DMS 273 (cell line): ENCODE measurements at regions not wholly inside any gene's neighbourhood (a gene's known extent, or its start where the extent isn't known, plus 50 kb on each side); places are given as distances from the start of the nearest gene placed in this dataset.

Experiments
- DNase-seq: peaks from one replicate; lab custom pipeline; 2025; ENCODE audit not compliant: unreplicated experiment; lab: John Stamatoyannopoulos, UW

DNA sequence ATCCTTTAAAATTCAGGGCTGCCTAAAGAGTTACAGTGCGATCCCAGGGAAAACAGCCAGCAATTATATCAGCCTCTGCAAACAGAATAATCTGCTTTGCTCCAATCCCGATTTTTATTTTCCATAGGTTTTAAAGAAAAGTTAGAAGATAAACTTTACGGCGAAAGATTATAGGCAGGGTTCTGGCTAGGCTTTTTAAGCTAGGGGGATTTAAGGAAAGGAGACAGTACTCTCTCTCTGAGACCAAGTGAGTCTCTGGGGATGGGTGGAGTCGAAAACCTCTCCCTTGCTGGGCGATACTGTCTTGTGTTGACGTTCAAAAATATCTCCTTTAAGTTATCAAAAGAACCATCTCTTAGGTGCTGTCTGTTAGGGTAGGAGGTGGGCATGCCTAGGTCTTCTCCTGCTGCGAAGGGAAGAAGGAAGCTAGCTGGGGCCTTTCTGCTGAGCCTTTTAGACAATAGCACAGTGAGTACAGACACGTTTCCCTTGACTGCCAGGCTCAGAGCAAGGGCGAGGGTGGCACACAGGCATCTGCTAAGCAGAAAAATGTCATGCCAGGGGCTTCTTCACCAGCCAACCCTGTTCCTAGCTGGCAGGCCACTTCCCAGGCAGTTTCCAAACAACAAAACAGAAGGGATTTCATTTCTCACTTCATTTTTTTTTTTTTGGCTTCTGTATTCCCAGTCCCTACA is 167.9 kb upstream of the MAF start:
- no peak for DNase-seq

DNA sequence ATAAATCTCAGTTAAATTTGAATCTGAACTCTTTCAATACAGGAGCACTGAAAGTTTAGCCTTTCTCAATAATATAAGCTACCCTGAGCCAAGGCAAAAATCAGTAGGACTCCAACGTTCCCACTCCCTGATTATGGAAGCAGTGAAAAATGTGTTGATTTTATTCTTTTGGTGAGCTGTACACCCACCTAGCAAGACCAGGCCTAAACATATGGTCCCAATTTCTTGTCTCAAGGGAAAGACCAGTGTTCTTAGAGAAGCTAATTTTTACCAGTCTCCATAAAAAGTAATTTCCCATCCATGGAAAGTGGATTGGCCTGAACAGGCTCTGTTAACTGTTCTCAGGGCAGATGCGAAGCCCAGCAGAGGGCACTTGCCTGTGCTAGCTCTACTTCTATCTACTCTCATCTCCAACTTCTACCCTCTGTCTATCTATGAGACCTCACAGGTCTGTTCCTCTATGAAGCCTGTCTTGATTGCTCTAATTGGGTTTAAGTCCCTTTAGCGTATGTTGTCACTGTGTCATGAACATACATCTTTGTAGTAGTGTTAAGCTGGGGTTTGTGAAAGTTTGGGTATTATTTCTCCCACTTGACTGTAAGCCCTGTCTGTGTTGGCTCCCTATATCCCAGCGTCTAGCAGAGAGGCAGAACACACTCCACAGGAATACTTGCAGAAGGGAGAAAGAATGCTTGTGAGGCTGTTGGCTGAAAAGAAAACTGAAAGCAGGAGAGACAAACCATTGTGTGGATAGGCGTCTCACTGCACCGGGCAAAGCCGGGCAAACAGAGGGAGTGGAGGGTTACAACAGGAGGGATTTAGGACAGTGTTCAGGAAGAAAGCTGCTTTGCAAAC is 167.1 kb upstream of the MAF start:
- no peak for DNase-seq

GRCh38 chr16:79765901-79766394 is 165.4 kb upstream of the MAF start:
- no peak for DNase-seq

GRCh38 chr16:79765431-79765830 is 164.9 kb upstream of the MAF start:
- DNase-seq, result no peak

DNA sequence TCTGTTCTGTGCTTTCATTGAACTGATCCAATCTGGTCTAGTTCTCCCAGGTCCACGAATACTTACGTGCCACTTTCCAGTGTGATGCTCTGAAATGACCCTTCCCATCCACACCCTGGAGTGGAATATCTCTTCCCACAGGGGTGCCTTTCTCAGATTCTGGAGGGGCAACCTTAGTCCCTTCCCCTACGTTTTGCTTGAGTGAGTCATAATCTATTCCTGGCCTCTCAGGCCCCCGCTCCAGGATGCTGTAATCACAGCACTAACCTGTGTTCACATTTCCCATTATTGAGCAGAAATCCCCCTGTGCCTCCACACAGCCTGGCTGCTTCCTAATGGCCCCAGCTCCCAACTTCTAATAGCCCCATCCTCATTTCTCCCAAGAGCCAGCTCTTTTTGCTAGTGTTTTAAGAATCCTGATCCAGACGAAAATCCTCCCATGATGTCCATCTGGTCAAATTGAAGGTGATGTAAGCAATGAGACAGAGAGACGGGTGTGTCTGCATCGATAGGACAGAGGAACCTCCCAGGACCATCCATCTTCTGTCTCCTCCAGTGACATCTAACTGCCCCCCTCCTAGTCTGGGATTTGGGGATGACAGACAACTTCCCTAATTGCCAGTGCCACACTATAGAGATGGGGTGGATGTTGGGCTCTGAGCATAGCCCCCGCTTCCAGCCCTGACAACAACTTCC is 164.0 kb upstream of the MAF start:
- no peak for DNase-seq

GRCh38 chr16:79762217-79762616 is 161.7 kb upstream of the MAF start:
- no peak for DNase-seq

GRCh38 chr16:79758615-79759346 is 158.2 kb upstream of the MAF start:
- DNase-seq, result no peak

- DNase-seq, result no peak
Observed at GRCh38 chr16:79757968-79758367, 157.4 kb upstream of the MAF start.

- no peak for DNase-seq
Observed at GRCh38 chr16:79757163-79757562, 156.6 kb upstream of the MAF start.

DNA sequence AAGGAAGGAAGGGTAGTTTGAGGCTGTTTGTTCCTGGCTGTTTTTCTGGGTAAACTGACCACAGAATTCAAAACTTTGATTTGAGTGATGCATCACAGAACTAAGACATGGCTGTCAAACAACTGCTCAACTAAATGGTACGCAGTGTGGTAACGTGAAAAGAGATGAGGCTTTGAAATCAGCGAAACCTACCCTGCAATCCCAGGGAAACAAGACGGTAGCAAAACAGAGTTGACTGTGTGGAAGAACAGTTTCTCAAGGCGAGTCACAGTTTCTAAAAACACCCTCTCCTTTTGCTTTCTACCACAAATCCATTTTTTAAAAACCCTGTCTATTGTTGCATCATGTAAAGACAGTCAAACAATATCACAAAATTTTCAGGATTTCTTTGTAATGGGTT is 156.0 kb upstream of the MAF start:
- DNase-seq, result no peak

- DNase-seq, result no peak
Observed at GRCh38 chr16:79754501-79754900, 154.0 kb upstream of the MAF start.

GRCh38 chr16:79754081-79754480 is 153.5 kb upstream of the MAF start:
- no peak for DNase-seq

GRCh38 chr16:79753286-79753685 is 152.7 kb upstream of the MAF start:
- DNase-seq, result no peak

DNA sequence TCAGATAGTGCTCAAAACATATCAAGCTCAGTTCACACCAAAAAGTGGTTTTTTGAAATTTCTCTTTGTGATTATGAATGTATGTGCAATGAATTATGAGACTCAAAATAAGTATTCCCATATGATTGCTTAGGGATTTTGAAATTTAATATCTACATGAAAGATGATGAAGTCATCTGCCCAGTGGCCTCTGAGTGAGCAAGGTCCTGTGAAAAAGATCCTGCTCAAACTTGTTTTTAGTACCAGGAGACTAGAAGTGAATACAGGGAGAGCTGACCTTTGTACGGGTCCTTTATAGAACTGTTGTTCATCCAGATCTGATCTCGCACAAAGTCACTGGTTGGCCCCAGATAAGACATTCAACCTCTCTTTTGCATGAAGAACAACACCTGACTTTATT is 151.9 kb upstream of the MAF start:
- no peak for DNase-seq

- no peak for DNase-seq
Observed at GRCh38 chr16:79751471-79752184, 151.1 kb upstream of the MAF start.

DNA sequence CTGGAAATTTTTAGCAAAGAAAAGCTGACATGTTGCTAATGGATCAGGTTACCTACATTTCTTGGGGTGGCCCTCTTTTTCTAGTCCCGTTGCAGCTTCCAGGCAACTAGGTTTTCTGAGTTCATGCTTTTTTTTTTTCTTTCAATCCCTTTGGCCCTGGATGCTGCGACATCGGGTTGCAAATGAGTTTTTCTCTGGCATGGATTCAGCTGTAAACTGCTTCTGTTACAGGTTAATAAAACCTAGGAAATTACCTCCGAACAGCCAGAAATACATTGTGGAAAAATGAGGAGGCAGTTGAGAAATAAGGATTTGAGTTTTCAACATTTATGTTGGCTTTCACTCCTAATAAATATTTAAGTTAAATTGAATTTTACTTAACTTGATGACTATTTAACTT is 149.8 kb upstream of the MAF start:
- no peak for DNase-seq

GRCh38 chr16:79748629-79749028 is 148.1 kb upstream of the MAF start:
- no peak for DNase-seq

- no peak for DNase-seq
Observed at GRCh38 chr16:79747688-79748087, 147.2 kb upstream of the MAF start.

- no peak for DNase-seq
Observed at GRCh38 chr16:79740252-79740651, 139.7 kb upstream of the MAF start.

- DNase-seq, result no peak
Observed at GRCh38 chr16:79735271-79735670, 134.7 kb upstream of the MAF start.
